LNCaP clone FGC (cell line): ENCODE measurements at regions not wholly inside any gene's neighbourhood (a gene's known extent, or its start where the extent isn't known, plus 50 kb on each side); places are given as distances from the start of the nearest gene placed in this dataset.

Source experiments
- DNase-seq: peaks from one replicate; pipeline ENCODE4 v3.0.0-alpha.2; 2011; ENCODE audit warnings: low read depth
- H3K4me3 ChIP-seq: 2 replicates; pipeline ENCODE4 v1.5.1; 2011; ENCODE audit warnings: mild to moderate bottlenecking, low read depth, low read length, control low read depth
- TF ChIP-seq, protein P1 (sequence below): IDR thresholded peaks from 2 replicates; pipeline ENCODE4 v1.5.1; 2012; ENCODE audit warnings: mild to moderate bottlenecking; ENCODE audit not compliant: control insufficient read depth, insufficient read depth; ENCODE audit errors: extremely low read depth

GRCh38 chr4:56169061-56169460 lies 218.2 kb downstream of the AASDH start:
- no peak overlapping the region for H3K4me3 ChIP-seq
- no peak for DNase-seq
- TF ChIP-seq, protein P1, sequence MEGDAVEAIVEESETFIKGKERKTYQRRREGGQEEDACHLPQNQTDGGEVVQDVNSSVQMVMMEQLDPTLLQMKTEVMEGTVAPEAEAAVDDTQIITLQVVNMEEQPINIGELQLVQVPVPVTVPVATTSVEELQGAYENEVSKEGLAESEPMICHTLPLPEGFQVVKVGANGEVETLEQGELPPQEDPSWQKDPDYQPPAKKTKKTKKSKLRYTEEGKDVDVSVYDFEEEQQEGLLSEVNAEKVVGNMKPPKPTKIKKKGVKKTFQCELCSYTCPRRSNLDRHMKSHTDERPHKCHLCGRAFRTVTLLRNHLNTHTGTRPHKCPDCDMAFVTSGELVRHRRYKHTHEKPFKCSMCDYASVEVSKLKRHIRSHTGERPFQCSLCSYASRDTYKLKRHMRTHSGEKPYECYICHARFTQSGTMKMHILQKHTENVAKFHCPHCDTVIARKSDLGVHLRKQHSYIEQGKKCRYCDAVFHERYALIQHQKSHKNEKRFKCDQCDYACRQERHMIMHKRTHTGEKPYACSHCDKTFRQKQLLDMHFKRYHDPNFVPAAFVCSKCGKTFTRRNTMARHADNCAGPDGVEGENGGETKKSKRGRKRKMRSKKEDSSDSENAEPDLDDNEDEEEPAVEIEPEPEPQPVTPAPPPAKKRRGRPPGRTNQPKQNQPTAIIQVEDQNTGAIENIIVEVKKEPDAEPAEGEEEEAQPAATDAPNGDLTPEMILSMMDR, result no peak

DNA sequence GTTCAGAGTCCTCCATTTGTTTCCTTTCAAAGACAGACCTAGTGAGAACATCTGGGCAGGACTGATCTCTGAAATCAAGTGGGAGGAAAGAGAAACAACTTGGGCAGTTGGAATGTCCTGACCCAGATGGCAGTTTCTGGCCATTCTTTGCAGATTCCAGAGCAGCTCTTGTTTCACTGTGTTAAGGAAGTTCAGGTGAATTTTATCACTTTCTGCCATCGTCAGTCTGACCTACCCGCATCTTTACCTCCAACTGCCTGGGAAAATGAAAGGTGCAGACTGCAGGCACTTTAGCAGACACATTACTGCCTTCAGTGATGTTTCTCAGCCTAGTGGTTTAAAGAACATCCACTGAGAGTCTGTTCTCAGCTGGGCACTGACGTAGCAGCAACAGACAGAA lies 216.2 kb downstream of the CEP135 start:
- no peak for DNase-seq
- TF ChIP-seq, protein P1, result no peak
- no peak overlapping the region for H3K4me3 ChIP-seq

DNA sequence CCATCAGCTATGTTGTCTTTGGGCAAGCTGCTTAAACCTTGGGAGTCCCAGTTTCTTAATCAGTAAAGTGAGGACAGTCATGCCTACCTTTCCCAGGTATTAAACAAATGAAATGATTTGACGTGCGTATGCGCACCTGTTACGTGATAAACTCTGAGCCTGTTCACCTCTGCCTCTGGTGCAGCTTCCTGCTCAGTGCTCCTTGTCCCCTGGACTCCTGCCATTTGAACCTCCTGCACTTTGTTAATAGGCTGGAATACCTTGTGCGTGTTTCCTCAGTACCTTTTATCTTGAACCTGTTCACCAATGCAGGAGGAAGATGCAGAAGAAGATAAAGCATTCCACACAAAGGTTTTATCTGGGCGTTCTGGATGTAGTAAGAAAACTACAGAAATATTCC lies 211.9 kb downstream of the CEP135 start:
- H3K4me3 ChIP-seq, result no peak overlapping the region
- no peak for DNase-seq
- TF ChIP-seq, protein P1, result no peak

DNA sequence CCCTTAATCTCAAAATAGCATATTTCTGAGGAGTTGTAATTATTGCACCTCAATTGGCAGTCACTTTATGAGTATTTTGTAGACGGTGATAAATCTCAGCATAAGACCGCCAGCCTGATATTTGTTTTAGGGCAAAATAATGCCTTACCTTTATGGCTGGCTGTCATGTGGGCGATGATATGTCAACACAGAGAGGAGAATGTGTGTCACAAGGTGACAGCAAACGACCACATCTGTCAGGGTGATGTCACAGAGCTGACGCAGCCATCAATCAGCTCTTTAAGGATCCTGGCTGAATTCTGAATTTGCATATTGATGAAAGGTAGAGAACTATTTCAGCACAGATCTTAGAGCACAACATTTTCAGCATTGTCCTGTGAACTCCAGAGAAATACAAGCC lies 209.7 kb downstream of the CEP135 start:
- TF ChIP-seq, protein P1, result no peak
- no peak overlapping the region for H3K4me3 ChIP-seq
- no peak for DNase-seq

DNA sequence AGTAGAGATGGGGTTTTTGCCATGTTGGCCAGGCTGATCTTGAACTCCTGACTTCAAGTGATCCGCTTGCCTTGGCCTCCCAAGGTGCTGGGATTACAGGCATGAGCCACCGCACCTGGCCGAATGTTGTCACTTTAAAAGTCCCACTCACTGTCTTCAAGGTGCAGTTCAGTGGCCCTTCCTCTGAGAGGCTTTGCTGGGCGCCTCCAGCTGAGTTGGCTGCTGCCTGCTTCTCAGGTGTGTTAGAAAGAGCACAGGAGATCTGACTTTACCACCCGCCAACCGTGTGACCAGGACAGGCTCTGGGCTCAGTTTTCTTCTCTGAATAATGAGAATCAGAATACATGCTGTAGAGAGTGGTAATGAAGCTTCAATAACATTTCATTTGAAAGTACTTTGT lies 207.4 kb downstream of the CEP135 start:
- DNase-seq, result no peak
- H3K4me3 ChIP-seq, result no peak overlapping the region
- TF ChIP-seq, protein P1, result no peak

GRCh38 chr4:56155432-56155831 lies 206.7 kb downstream of the CEP135 start:
- no peak for DNase-seq
- H3K4me3 ChIP-seq, result no peak overlapping the region
- TF ChIP-seq, protein P1, result no peak

DNA sequence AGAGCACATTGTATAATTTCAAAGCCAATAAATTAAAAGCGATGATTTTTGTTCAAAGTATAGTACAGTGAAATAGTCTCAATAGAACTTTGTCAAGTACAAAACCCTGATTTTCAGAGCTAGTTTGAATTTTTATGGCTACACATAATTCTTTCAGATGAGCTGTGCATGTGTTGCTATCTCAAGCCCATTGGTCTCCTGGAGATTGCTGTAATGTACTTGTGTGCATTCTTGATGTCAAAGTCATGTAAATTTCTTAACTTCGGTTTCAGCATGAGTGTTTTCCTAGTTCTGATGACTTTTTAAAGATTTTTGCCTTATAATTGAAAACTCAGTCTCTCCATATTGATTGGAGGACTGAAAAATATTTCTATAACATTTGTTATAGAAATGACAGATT lies 200.8 kb downstream of the CEP135 start:
- TF ChIP-seq, protein P1, result no peak
- H3K4me3 ChIP-seq, result no peak overlapping the region
- DNase-seq, result no peak
